Vagina (tissue), 2 donors: ENCODE measurements at regions not wholly inside any gene's neighbourhood (a gene's known extent, or its start where the extent isn't known, plus 50 kb on each side); places are given as distances from the start of the nearest gene placed in this dataset.
"Not testable (repeated sequence)": the region's sequence is repeated elsewhere in the genome, so short reads cannot be mapped to it uniquely, and the experiment has no call there.

Source experiments
- DNase-seq, 2 donors: peaks; one replicate each; pipeline ENCODE4 v3.0.0-alpha.2; 2017; ENCODE audit errors: extremely low spot score in 2 of 2
- H3K27ac ChIP-seq: fragments of 200-600 bp; sonication (generic); one replicate; pipeline ENCODE4 v1.5.1; 2019
- H3K27me3 ChIP-seq: fragments of 200-600 bp; sonication (generic); one replicate; pipeline ENCODE4 v1.5.1; 2019
- H3K36me3 ChIP-seq, 2 donors: fragments of 200-600 bp; sonication (generic); one replicate each; pipeline ENCODE4 v1.5.1; 2017 to 2019
- H3K4me1 ChIP-seq: fragments of 200-600 bp; sonication (generic); one replicate; pipeline ENCODE4 v1.5.1; 2019
- H3K4me3 ChIP-seq, 2 donors: fragments of 200-600 bp; sonication (generic); 1 replicate in 1 of 2; 2 replicates in 1 of 2; pipeline ENCODE4 v1.5.1; 2016 to 2019
- H3K9me3 ChIP-seq: fragments of 200-600 bp; sonication (generic); one replicate; pipeline ENCODE4 v1.5.1; 2019
- POLR2A ChIP-seq, 2 donors: fragments of 450-650 bp; IDR thresholded peaks; one replicate each; pipeline ENCODE4 v1.6.1; 2017; ENCODE audit warnings: antibody characterized with exemption in 2 of 2, mild to moderate bottlenecking in 2 of 2, moderate library complexity in 2 of 2
- POLR2AphosphoS5 ChIP-seq, 2 donors: sonication (generic); formaldehyde crosslinking; IDR thresholded peaks; one replicate each; pipeline ENCODE4 v1.9.0; 2017; ENCODE audit warnings: antibody characterized with exemption in 2 of 2, mild to moderate bottlenecking in 2 of 2, low read depth in 1 of 2; ENCODE audit not compliant: insufficient read depth in 1 of 2
- intact Hi-C: fragments of 100-400 bp; cut with DNase I; formaldehyde crosslinking; loops from one replicate; pipeline ENCODE4 v1.15.1; 2023
- TF ChIP-seq, protein P1 (sequence below), 3 experiments: fragments of 450-650 bp in 2 of 3; fragments of 200-600 bp in 1 of 3; sonication (generic) in 1 of 3; IDR thresholded peaks; one replicate each; pipeline ENCODE4 v1.5.1; 2017 to 2019; ENCODE audit warnings: antibody characterized with exemption in 3 of 3, mild to moderate bottlenecking in 2 of 3, moderate library complexity in 2 of 3

DNA sequence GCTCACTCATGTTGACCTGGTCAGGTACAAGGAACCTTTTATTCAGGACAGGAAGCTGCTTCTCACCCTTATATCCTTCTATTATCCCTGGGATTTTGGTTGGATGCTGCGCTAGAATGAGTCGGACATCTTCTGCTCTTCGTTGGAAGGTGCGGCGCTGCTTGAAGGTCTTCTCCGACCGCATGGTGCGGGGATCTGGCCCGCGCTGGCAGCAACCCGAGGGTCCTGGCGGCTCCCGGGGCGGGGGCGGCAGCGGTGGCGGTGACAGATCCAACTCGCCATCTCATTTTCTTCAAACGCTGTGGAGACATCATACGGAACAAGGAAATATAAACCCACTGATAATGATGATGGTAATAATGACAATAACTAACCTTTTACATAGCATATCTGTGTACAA is 126.3 kb downstream of the ATXN7L3B start:
- Histone ChIP-seq H3K27me3 (no peaks in the 10 kb centered on the region), H3K9me3 (no peaks in the 10 kb centered on the region), H3K4me3 (no peak overlapping the region), H3K27ac (no peak overlapping the region), H3K36me3 (no peaks in the 10 kb centered on the region), H3K4me1 (no peaks in the 10 kb centered on the region)
- intact Hi-C loops: no loop called here
- no peak for TF ChIP-seq POLR2AphosphoS5 (IDR thresholded peaks at IDR 0.05; ENCODE audit: insufficient read depth in 1 of 2, low read depth in 1 of 2)
- no peak for TF ChIP-seq POLR2A (IDR thresholded peaks at IDR 0.05)
- TF ChIP-seq, protein P1, sequence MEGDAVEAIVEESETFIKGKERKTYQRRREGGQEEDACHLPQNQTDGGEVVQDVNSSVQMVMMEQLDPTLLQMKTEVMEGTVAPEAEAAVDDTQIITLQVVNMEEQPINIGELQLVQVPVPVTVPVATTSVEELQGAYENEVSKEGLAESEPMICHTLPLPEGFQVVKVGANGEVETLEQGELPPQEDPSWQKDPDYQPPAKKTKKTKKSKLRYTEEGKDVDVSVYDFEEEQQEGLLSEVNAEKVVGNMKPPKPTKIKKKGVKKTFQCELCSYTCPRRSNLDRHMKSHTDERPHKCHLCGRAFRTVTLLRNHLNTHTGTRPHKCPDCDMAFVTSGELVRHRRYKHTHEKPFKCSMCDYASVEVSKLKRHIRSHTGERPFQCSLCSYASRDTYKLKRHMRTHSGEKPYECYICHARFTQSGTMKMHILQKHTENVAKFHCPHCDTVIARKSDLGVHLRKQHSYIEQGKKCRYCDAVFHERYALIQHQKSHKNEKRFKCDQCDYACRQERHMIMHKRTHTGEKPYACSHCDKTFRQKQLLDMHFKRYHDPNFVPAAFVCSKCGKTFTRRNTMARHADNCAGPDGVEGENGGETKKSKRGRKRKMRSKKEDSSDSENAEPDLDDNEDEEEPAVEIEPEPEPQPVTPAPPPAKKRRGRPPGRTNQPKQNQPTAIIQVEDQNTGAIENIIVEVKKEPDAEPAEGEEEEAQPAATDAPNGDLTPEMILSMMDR (IDR thresholded peaks at IDR 0.05): no peak
- DNase-seq: no peak

DNA sequence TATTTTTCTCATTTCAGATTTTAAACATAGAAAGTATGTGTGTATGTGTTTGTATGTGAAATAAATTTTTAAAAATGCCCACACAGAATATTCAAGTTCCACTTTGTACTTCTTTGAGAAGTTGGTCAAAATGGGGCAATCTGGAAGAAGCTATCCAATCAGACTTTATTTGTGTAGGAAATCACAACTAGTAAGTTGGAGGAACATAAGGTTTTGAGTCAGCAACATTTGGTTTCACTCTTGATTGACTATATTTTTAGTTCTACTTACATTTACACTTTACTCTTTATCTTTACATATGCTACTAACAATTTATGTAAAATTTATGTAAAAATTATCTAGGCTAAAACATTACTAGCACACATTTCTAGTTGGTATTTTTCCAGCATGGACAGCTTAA is 128.1 kb downstream of the ATXN7L3B start:
- Histone ChIP-seq H3K36me3 (no peaks in the 10 kb centered on the region), H3K27ac (no peak overlapping the region), H3K9me3 (no peaks in the 10 kb centered on the region), H3K4me1 (no peaks in the 10 kb centered on the region), H3K27me3 (no peaks in the 10 kb centered on the region), H3K4me3 (no peak overlapping the region)
- intact Hi-C loops: no loop called here
- no peak for DNase-seq
- TF ChIP-seq, protein P1 (IDR thresholded peaks at IDR 0.05): no peak
- TF ChIP-seq POLR2A (IDR thresholded peaks at IDR 0.05) (no peak), POLR2AphosphoS5 (IDR thresholded peaks at IDR 0.05; ENCODE audit: insufficient read depth in 1 of 2, low read depth in 1 of 2) (no peak)

DNA sequence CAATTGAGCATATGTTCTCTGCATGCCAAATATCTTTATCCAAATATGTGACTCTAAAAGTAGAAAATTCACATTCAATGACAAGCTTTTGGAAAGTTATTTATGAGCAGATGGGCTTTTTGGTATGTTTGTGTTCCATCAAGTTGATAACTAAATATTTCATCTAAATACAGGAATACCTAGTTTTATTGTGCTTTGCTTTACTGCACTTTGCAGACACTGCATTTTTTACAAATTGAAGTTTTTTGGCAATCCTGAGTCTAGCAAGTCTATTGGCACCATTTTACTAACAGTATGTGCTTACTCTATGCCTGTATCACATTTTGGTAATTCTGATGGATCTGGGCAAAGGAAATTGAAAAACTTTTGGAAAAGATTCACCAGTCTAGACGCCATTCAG is 133.8 kb downstream of the ATXN7L3B start:
- H3K4me3 ChIP-seq: no peak overlapping the region
- no peaks in the 10 kb centered on the region for H3K36me3 ChIP-seq
- H3K27me3 ChIP-seq: no peaks in the 10 kb centered on the region
- H3K4me1 ChIP-seq: no peaks in the 10 kb centered on the region
- no peak overlapping the region for H3K27ac ChIP-seq
- no peaks in the 10 kb centered on the region for H3K9me3 ChIP-seq
- DNase-seq: no peak
- intact Hi-C loops: no loop called here
- no peak for TF ChIP-seq POLR2AphosphoS5 (IDR thresholded peaks at IDR 0.05; ENCODE audit: insufficient read depth in 1 of 2, low read depth in 1 of 2)

DNA sequence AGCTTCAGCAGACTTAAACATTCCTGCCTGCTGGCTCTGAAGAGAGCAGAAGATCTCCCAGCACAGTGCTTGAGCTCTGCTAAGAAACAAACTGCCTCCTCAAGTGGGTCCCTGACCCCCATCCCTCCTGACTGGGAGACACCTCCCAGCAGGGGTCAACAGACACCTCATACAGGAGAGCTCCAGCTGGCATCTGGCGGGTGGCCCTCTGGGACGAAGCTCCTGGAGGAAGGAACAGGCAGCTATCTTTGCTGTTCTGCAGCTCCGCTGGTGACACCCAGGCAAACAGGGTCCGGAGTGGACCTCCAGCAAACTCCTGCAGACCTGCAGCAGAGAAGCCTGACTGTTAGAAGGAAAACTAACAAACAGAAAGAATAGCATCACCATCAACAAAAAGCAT is 139.3 kb downstream of the ATXN7L3B start:
- not testable (repeated sequence) for H3K36me3 ChIP-seq, DNase-seq, H3K27ac ChIP-seq, H3K4me1 ChIP-seq, H3K9me3 ChIP-seq, H3K27me3 ChIP-seq, H3K4me3 ChIP-seq
- intact Hi-C loops: loop anchor here (5.0 kb wide), 1 partner anchor 1795 kb away; no protein-coding TSS in a partner anchor

DNA sequence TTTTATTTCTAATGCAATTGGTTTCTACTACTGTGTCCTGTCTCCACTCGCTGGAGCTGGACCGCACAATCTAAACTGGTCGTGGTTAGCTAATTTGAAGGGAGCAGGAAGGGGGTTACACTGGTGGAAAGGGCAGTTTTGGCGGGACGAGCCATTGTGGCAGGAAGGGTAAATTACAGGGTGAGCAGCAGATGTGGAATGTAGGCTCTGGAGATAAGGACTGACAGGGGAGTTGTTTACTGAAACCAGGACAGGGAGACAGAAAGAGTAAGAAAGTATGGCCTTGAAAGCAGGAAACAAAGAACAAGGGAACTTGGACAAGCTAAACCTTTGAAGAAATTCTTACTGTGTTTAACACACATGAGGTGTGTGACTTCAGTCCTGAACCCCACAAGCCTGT is 147.8 kb downstream of the ATXN7L3B start:
- no peak overlapping the region for H3K27ac ChIP-seq
- no peak overlapping the region for H3K4me3 ChIP-seq
- no peak for DNase-seq
- intact Hi-C loops: no loop called here
- H3K9me3 ChIP-seq: no peaks in the 10 kb centered on the region
- no peak for TF ChIP-seq POLR2AphosphoS5 (IDR thresholded peaks at IDR 0.05; ENCODE audit: insufficient read depth in 1 of 2, low read depth in 1 of 2)
- TF ChIP-seq POLR2A (IDR thresholded peaks at IDR 0.05): no peak
- TF ChIP-seq, protein P1 (IDR thresholded peaks at IDR 0.05): no peak
- no peaks in the 10 kb centered on the region for H3K27me3 ChIP-seq
- no peaks in the 10 kb centered on the region for H3K4me1 ChIP-seq
- no peaks in the 10 kb centered on the region for H3K36me3 ChIP-seq

DNA sequence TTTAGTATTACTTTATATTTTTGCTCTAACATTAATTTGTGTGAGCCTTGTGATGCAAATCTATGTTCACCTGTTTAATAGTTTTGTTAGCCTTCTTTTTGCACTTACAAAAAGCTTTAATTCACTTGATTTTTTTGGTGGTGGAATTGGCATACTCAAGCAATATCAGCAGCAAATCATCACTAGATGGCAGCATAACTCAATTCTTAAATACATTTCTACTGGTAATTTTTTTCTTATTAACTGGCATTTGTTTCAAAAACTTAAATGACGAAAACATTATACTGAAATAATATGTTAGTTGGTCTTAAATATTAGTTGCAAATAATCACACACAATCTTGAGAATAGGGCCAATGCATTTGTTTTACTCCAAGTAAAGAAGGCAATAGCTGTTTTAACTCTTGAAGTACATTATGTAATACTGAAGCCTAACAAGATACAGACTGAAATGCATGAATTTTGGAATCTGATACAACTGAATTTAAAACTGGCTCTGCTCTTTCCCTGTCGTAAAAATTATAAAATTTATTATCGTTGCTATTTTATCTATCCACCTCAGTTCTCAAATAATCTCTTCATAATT is 151.5 kb downstream of the ATXN7L3B start:
- DNase-seq: no peak
- Histone ChIP-seq H3K27ac (no peak overlapping the region), H3K9me3 (no peaks in the 10 kb centered on the region), H3K4me1 (no peaks in the 10 kb centered on the region), H3K4me3 (no peak overlapping the region), H3K36me3 (no peaks in the 10 kb centered on the region), H3K27me3 (no peaks in the 10 kb centered on the region)
- intact Hi-C loops: no loop called here
- TF ChIP-seq POLR2A (IDR thresholded peaks at IDR 0.05): no peak
- TF ChIP-seq, protein P1 (IDR thresholded peaks at IDR 0.05): peak in 1 of 3 experiments; percentile 5
